GM18498 (cell line): ENCODE measurements at regions not wholly inside any gene's neighbourhood (a gene's known extent, or its start where the extent isn't known, plus 50 kb on each side); places are given as distances from the start of the nearest gene placed in this dataset.

ENCODE experiments used
- ATAC-seq: cut with Tn5 transposase; IDR thresholded peaks from one replicate; pipeline ENCODE4 v1.9.1; 2021; ENCODE audit warnings: mild to moderate bottlenecking, moderate library complexity; ENCODE audit not compliant: unreplicated experiment

DNA sequence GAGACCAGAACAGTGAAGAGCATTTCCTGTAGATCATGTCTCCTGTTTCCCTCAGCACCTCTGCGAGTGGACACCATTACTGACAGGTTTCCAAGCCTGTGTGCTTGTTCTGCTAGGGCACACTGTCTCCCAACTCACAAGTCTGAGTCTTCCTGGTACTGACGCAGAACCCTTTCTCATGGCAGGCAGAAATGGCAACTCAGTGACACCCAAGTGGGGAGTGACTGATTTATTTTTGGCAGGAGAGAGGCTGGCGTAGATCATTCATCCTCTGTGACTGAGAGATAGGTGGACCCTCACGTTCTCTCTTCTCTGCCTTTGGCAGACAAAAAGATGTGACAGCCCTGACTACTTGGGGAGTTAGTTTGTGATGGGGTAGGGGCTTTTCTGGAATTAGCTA, 183.4 kb downstream of the RFC3 start:
- no peak for ATAC-seq

DNA sequence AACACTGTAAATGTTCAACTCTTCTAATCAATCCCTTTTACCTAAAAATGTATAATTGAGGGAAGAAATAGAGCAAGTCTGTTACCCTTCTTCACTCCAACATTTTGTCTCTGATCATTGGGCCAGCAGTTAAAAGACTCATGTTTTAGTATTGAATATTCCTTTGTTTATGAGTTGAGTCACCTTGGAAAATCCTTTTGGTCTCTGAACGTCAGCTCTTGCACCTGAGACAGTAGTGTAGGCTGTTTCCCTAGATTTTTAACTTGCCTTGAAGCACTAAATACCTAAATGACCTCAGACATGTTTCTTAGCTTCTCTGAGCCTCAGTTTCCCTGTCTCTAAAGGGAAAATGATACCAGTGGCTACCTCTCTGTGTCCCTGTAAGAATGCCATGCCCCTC, 184.2 kb downstream of the RFC3 start:
- no peak for ATAC-seq

GRCh38 chr13:34002924-34003323, 185.0 kb downstream of the RFC3 start:
- ATAC-seq, result no peak

DNA sequence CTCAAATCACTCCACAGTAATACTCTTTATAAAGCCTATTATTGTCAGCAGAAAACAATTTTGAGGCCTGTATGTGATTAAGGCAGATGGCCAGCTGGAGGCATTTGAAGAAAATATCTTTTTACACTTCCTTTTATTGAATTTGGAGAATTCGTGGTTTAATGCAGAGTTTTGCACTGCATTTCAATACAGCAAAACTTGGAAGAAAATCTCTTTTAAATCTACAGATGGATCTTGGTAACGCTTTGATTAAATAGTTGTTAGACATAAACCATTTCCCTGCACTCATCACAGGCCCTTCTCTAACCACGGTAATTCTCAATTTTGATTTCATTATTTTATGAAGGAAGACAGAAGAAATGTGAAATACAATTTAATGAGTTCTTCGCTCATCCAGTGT, 185.7 kb downstream of the RFC3 start:
- no peak for ATAC-seq

GRCh38 chr13:34004676-34005075, 186.7 kb downstream of the RFC3 start:
- ATAC-seq, result no peak

DNA sequence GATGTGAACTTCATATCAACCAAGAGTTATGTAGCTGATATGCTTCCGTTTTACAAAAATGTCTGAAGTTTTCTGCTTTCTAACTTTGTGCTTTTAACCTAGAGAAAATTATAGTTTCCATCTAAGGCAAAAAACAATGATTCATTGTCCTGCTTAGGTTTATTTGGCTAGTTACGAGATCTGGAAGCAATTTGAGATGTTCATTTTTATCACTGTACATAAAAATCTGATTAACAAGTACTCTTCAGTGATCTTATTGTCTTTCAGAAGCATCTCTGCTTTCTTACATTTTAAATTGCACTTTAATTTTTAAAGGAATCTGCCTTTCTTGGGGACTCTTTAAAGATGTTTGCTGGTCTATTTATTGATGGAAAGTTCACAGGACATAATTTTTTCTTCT, 188.1 kb downstream of the RFC3 start:
- no peak for ATAC-seq

DNA sequence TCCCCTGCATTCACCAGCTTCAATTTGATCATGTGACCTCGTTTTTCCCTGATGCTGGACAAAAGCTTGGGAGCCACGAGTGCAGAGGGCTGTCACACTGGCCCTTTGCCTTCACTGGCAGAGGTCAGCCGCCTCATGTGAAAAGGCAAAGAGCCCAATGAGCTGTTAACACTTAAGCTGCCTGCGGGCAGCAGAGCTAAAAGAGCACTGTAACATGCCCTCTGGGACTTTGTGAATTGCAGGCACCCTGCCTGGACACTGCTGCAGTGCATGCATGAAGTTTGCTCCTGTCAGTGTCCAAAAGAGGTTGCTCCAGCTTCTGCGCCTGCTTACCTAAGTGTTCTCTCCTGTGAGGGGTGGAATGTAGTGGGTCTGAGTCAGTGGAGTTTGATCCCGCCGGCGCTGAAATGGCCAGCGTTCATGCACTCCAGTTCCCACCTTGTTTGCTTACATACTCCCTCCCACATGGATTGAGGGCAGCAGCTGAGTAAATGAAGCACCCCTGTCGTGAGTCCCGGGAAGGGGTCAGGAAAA, 193.7 kb downstream of the RFC3 start:
- no peak for ATAC-seq

DNA sequence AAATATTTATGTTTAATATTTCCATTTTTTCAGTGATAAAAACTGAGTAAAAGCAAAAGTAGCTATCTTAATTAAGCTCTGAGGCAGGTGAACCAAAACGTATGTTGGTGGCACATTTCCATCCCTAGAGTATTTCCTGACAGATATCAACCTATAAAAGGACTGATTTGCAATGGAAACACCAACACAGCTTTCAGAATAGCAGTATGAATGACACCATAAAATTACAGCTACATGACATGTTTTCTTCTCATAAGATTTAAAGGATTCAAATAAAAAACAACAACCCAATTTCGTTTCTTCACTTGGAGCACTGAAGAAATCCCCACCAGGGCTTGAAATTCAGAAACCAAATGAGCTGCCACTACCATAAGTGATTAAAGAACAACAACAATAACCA, 194.4 kb downstream of the RFC3 start:
- no peak for ATAC-seq

DNA sequence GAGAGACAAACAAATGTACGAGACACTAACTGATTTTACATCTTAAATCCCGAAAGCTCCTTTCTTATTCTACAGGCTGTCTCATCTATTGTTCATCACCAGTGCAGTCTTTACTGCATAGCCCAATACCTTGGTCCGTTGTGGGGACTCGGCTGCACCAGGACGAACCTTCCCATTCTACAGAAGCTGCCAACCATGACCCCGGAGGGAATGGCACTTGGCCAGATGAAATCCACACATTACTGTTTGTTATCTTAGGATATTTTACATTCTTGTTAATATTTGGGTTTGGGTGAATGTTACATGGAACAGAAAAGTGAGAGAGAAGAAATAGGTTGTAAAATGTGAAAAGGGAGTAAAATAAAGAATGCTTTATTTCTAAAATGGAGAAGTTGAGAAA, 195.1 kb downstream of the RFC3 start:
- ATAC-seq, result no peak

DNA sequence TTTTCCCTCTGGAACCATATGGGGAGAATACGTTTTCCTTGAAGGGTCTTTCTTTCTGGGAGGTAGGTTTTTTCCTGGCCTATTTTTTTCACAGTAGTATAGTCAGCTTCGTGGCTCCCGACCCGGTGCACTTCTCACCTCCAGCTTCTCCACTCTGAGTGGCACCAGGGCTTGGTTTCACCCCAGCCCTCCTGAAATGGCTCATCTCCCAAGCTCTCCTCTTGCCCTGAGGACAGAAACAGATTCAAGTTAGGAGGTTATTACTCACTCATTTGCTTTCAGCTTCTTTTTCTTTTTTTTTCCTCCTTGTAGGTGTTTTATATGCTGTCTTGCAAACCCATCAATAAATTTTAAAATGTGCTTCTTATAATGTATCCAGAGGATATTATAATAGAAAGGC, 199.3 kb downstream of the RFC3 start:
- ATAC-seq, result no peak

DNA sequence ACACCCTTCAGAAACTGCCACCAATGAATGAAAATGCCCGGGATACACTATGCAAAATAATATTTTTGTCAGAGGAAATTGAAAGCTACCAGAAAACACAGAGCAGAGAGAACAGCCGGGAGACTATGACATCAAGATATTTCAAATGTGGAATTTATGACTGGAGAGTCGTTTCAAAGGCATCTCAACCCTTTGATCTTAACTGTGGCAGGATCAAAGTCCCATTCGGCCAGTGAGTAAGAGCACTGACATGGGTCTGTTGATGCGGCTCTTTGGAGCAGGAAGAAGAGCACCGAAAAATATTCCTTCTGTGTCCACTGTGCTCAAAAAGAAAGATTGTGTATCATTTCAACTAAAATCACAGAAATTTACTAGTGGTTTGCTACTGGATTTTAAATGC, 201.9 kb downstream of the RFC3 start:
- no peak for ATAC-seq

- ATAC-seq, result no peak
These were observed 202.4 kb downstream of the RFC3 start for GRCh38 chr13:34020388-34020787.

- ATAC-seq, result no peak
These were observed 203.7 kb downstream of the RFC3 start for GRCh38 chr13:34021619-34022018.

DNA sequence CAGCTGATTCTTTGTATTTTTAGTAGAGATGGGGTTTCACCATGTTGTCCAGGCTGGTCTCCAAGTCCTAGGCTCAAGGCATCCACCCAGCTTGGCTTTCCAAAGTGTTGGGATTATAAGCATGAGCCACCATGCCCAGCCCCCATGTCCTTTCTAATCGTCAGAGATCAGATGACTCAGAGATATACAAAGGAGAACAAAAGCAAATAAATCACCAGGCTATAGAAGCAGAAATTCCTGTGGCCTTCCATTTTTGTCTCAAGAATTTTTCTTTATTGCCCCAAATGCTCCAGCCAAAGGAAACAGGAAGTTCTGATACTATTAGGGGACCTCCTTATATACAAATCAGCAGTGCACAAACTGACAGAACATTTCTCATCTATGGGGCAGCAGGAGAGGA, 207.8 kb downstream of the RFC3 start:
- ATAC-seq, result no peak

DNA sequence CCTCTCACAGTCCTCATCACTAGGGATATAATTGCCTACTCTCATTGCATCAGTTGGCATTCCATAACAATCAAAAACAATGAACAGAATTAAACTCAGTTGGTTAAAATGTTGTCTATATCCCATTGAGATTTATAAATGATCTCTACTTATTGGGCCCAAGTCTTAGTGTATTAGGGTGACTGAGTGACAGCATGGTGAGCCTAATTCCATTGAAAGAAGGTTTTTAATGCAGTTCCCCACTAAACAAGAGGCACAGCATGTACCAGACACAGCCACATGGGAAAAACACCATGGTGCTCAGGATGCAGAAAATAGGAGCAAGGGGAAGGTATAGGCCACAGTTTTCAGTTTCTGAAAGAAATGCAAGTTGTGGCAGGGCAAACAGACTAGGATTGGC, 208.4 kb downstream of the RFC3 start:
- no peak for ATAC-seq

DNA sequence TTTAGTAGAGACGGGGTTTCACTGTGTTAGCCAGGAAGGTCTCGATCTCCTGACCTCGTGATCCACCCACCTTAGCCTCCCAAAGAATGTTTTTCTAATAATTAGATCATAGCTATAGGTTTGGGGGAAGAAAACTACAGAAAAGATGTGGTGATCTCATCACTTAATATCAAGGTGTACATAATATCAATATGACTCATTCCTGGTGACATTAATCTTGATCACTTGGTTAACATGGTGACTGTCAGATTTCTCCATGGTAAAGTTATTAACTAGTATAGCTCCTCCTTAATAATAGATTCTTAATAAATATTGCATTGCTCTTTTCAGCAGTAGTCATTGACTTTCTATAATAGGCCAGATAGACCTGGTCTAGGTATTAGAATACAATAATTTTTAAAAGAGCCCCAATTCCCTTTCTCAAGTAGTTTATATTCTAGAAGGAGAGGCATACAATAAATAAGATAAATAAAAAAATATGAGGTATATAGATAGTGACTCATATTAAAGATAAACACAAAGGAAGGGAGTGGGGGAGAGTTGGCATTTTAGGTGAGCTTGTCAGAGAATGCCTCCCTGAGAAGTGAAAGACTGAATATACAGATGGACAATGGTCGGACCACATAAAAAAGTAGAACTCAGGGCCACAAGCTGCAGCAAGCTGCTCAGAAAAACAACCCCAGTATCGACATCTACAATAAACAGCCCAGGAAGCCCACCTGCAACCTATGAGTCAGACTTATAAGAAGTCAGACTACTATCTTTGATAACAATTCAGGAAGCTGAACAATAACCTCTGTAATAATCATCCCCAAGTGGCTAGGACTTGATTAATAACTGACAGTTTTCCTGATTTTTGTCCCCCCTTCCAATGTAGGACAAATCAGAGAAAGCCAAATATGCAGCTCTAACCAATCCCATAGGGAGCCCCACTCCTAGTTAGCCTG, 210.8 kb downstream of the RFC3 start:
- no peak for ATAC-seq

DNA sequence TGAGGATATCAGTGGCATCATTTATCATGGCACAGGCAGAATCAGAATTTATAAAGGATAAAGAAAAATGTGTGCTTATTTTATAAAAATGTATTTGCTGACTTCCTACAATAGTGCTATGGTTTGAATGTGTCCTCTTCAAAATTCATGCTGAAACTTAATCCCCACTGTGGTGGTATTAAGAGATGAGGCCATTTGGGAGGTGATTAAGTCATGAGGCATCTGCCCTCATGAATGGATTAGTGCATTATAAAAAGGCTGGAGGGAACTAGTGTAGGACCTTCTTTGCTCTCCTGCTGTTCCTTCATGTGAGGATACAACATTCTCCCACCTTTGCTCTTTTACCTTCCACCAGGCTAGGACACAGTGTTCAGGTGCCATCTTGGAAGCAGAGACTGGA, 212.8 kb downstream of the RFC3 start:
- no peak for ATAC-seq

GRCh38 chr13:34031610-34032009, 213.7 kb downstream of the RFC3 start:
- ATAC-seq, result no peak

DNA sequence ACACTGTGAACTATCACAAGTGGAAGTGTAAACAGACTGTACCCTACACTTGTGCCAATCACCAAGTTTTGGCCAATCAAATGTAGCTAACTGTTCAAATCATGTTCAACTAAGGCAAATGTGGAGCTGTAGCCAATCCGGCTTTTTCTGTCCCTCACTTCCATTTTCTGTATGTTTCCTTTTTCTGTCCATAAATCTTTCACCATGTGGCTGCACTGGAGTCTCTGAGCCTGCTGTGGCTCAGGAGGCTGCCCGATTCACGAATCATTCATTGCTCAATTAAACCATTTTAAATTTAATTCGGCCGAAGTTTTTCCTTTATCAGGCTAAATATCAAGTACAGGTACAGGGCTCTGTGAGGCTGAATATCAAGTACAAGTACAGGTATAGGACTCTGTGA, 216.5 kb downstream of the RFC3 start:
- no peak for ATAC-seq

GRCh38 chr13:34035178-34035577, 217.2 kb downstream of the RFC3 start:
- no peak for ATAC-seq

DNA sequence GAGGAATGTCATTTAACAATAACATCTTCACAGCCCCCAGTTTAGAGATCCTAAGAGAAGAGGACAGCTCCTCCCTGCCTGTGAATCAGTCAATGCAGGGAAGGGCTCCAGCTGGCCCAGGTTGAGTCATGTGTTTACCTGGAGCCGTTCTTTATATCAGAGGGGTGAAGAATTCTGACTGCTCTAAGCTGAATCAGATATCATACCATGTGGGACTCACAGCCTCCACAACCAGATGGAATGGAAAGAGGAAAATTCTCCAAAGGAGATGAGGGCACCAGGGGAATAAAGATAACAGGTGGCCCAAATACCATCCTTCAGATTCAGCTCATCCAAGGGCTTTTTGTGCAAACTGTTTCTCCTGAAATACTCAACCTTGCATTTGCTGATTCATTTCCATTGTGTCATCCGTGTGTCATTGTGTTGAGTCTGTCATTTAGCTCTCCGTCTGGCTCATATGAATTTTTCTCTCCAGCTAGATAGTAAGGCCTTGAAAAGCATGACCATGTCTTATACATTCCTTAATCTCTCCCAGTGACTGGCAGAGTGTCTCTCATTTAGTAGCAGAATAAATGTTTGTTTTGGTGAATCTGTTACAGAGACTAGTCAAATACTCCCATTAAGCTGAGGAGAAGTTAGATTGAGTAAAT, 217.9 kb downstream of the RFC3 start:
- no peak for ATAC-seq
